Skeletal muscle cell (primary cell): ENCODE measurements at regions not wholly inside any gene's neighbourhood (a gene's known extent, or its start where the extent isn't known, plus 50 kb on each side); places are given as distances from the start of the nearest gene placed in this dataset.
"Not testable (repeated sequence)": the region's sequence is repeated elsewhere in the genome, so short reads cannot be mapped to it uniquely, and the experiment has no call there.

Experiments
- DNase-seq: peaks from one replicate; pipeline ENCODE4 v3.0.0-alpha.2; 2010; ENCODE audit warnings: low read depth
- H3K4me3 ChIP-seq: 2 replicates; pipeline ENCODE4 v1.5.1; 2011; ENCODE audit warnings: low read depth, mild to moderate bottlenecking, control low read depth, low read length, moderate library complexity

DNA sequence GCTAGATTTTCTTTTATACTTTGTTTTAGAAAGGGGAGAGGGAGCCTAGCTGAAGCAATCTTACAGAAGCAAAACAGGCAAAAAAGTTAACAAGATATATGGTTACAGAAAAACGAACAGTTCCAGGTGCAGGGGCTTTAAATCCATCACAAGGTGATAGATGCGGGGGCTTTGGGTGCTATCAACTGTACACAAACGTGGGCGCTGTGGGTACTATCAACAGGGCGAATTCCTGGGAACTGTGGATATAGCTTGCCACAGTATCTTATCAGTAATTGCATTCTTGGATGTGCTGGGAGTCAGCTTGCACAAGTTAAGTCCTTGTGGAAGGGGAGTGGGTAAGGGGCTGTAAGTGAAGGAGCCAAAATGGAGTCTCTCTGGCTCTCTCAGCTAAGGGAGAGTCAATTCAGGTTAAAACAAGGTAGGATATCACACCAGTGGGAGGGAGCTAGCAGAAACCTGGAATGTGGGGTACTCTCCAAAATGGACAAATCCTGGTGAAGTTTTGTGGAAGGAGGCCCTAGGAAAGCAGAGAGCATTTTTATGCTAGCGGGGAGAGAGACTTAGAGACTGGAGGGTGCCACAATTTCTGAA lies 325.8 kb upstream of the SPHKAP start:
- DNase-seq = no peak
- no peak overlapping the region for H3K4me3 ChIP-seq

DNA sequence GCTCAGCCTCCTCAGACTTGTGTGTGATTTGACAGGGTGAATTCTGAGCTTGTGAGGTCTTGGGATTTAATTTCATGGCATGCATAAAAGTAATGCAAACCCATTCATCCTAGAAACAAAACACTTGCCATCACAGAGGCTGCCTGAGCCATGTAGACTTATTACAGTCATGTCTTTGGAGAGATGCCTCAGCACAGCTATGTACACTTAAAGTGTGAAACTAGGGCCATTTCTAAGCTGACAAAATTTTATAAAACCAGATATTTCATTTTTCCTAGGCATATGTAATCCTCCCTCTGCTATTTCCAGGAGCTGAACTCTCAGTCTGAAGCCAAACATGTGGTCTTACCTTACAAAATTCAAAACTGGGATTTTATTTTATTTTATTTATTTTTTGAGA lies 322.2 kb upstream of the SPHKAP start:
- no peak overlapping the region for H3K4me3 ChIP-seq

DNA sequence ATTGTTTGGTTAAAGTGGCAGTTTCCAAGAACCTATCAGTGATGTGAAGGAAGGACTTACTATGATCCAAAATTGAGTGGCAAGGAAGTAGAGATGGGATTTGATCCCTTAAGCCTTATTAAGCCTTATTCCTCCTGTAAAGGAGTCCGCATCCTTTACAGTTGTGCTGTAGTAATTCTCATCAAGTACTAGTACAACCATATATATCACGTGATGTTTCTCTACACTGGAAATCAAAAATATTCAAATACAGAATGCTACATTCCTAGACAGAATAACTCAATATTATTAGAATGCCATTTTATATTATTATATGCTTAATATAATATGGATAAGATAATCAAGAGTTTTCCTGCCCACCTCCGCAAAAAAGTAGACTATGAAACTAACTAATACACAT lies 312.4 kb upstream of the SPHKAP start:
- H3K4me3 ChIP-seq = no peak overlapping the region
- DNase-seq = no peak

More for the DNA sequence above, 322.2 kb upstream of the SPHKAP start:
- no peak for DNase-seq

DNA sequence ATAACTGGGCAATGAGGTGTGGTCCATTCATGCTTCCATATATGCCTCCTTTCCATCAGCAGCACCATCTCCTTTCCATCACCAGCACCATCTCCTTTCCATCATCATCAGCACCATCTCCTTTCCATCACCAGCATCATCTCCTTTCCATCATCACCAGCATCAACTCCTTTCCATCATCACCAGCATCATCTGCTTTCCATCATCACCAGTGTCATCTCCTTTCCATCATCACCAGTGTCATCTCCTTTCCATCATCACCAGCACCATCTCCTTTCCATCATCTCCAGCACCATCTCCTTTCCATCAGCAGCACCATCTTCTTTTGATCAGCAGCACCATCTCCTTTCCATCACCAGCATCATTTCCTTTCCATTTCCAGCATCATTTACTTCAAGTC lies 297.5 kb upstream of the SPHKAP start:
- H3K4me3 ChIP-seq = no peak overlapping the region
- no peak for DNase-seq

DNA sequence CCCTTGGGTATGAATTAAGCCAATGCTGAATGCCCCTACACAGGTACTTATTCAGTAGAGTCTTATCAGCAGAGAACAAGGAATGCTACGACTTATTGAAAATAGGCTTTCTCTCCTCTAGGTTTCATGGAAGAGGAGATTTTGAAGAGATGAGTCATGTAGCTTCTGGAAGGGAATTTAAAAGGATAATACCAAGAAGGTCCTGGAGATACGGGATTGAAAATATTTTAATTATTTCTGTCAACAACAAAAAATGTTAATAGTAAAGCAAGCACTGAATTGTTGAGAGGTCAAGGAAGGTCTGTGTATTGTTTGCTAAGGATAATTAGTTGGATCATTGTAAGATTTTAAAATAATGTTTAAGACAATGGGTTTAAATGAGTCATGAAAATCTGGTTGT lies 293.0 kb upstream of the SPHKAP start:
- DNase-seq = no peak
- no peak overlapping the region for H3K4me3 ChIP-seq

- no peak for DNase-seq
- H3K4me3 ChIP-seq = no peak overlapping the region
Observed at GRCh38 chr2:228469721-228470120, 288.2 kb upstream of the SPHKAP start.

DNA sequence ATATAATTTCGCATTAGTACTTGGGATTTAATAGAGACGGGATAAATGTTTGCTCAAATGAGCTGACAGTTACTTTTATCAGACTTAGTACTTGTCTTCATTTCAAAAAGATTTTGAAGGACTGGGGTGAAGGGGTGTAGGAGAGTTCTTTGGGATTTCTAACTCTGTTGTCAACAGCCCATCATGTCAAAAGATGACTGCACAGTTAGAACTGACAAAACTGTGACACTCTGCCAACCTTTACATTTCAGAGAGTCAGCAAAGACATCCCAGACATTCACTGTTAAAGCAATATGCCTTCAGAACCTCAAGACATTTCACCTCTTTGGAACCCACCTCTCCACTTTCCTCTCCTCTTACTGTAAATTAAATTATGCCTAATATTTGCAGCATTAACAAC lies 285.4 kb upstream of the SPHKAP start:
- DNase-seq = no peak
- H3K4me3 ChIP-seq = no peak overlapping the region

- DNase-seq = no peak
- H3K4me3 ChIP-seq = no peak overlapping the region
Observed at GRCh38 chr2:228465408-228465807, 283.9 kb upstream of the SPHKAP start.

GRCh38 chr2:228458364-228458763 lies 276.9 kb upstream of the SPHKAP start:
- no peak overlapping the region for H3K4me3 ChIP-seq
- DNase-seq = no peak

DNA sequence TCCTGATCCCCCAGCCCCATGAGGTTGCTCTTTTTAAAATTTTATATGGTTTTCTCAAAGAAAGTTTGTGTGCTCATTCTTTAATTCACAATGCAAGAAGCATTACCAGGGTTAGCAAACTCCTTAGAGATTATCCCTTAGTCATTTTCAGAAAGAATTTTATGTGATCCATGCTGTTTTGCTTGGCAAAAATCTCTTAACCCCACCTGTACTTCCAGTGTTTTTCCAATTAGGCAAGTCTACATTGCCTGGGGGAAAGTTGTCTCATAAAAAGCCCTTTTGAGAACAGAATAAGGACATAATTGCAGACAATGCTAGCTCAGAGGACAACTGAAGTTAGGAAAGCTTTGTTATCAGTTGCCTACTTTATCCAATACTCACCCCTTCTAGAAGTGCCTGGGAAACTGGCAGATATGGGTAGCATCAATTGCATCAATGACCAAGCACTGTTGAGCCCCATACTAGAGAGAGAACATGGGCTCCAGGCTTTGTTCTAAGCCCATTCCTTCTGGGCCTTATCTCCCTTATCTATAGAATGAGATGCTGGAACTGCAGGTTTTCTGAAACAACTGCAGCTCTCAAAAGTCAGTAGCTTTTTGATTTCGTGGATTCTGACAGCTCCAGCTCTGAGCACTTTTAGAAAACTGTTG lies 265.9 kb upstream of the SPHKAP start:
- DNase-seq = no peak
- H3K4me3 ChIP-seq = no peak overlapping the region

DNA sequence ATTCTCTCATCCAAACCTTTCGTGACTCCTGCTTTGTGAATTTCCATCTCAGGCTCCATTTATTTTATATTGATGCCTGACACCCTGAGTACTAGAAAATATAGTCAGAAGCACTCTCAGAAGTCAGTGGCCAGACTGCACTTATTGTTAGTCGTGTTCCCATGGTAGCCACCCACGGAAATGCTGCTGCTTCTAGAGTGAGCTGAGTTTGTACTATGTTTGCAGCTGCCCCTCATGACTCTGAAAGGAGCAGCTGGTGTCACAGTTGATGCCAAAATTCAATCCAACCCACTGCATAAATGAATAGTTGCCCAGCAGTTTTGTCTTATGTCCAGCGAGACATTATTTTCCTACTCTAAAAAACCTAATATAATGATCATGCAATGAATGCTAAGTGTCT lies 265.2 kb upstream of the SPHKAP start:
- peak; percentile 35 for DNase-seq
- H3K4me3 ChIP-seq = no peak overlapping the region

DNA sequence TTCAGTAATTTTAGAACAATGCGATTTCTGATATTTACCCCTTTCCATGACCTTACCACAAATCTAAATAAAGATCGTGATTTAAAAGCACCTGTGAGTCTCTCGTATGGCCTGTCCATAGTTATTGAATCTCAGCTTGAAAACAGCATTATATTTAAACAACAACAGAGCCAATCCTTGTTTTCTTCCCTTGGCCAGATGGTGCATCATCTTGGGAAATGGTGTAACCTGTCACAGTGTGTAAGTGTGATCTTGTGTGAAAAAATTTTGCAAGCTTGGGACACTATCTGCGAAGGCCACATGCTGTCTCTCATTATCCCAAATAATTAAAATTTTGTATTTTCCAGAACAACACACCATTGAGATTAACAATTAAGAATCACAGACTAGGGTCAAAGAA lies 262.7 kb upstream of the SPHKAP start:
- no peak for DNase-seq
- H3K4me3 ChIP-seq = no peak overlapping the region

DNA sequence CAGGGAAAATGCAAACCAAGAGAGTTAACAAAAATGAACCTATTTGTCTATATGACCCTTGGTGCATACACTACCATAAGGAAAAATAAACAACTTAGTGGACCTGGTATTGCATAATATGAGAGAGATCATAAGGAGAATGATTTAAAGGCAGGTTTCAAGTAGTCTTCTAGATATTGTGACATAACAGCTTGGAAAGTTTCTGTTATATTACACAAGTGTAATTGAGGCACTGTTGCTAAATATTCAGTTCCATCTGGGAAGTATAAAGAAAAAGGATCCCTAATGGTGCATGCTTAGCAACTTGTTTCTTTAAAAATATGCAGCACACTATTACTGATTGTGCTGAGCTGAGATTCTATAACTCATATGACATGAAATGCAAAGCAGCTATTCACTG lies 252.2 kb upstream of the SPHKAP start:
- no peak overlapping the region for H3K4me3 ChIP-seq
- no peak for DNase-seq

DNA sequence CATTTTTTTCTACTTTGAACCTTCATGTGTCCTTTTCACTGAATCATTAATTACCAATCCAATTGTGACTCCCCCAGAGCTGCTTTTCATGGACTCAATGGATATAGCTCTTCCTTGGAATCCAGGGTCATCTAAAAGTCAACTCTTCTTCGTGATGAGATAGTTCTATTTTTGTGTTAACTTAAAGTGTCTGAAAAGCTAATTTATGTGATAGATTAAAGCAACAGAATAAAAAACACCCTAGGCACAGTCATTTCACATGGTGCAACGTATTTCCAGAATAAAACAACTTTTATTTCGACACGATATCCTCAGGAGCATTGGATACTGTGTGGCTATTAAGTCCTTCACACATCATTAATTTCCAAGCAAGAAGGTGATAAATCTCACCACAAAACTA lies 250.6 kb upstream of the SPHKAP start:
- DNase-seq = no peak

DNA sequence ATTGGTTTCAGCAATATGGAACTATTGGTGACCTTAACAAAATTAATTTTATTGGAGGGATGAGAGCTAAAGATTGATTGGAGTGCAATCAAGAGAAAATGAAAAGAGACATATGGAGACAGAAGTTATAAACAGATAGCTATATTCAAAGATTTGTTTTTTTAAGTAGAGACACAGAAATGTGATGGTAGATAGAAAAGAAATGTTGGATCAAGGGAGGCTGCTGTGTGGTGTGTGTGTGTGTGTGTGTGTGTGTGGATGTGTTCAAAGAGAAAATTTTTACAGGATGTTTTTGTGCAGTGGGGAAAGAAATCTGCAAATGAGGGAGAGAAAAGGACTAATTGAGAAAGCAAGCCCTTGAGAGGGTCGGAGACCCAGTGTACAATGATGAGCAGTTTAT lies 249.5 kb upstream of the SPHKAP start:
- no peak overlapping the region for H3K4me3 ChIP-seq

More for the DNA sequence above, 250.6 kb upstream of the SPHKAP start:
- no peak overlapping the region for H3K4me3 ChIP-seq

DNA sequence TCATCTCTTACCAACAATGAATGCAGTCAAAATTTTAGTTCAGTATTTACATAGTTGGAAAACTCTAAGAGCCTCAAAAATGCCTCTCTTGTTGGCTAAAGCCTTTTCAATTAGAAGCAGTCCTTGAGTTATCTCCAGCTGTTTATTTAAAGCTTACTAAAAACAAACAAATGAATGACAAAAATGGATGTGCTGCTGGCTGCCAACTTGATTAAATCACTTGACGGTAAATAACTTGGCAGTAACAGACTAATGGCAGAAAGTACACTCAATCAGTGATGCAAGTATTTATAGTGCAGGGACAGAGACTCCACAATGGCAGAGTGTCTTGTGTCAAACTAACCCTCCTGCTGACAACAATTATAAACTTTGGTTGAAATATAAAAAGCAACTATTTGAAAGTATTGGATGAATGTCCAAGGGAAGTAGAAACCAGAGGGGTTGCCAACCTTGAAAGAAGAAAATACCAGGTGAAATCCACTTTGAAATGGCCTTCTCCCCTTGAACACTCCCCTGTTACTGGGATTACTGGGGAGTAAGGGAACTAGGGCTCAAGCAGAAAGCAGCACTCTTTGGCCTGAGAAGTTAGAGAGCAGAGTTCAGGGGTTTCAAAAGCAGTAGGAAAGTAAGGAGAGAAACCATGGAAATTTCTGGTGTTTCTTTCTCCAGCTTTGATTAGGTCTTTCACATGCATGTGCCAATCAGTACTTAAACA lies 245.2 kb upstream of the SPHKAP start:
- no peak for DNase-seq
- H3K4me3 ChIP-seq = no peak overlapping the region

More for the DNA sequence above, 249.5 kb upstream of the SPHKAP start:
- no peak for DNase-seq

DNA sequence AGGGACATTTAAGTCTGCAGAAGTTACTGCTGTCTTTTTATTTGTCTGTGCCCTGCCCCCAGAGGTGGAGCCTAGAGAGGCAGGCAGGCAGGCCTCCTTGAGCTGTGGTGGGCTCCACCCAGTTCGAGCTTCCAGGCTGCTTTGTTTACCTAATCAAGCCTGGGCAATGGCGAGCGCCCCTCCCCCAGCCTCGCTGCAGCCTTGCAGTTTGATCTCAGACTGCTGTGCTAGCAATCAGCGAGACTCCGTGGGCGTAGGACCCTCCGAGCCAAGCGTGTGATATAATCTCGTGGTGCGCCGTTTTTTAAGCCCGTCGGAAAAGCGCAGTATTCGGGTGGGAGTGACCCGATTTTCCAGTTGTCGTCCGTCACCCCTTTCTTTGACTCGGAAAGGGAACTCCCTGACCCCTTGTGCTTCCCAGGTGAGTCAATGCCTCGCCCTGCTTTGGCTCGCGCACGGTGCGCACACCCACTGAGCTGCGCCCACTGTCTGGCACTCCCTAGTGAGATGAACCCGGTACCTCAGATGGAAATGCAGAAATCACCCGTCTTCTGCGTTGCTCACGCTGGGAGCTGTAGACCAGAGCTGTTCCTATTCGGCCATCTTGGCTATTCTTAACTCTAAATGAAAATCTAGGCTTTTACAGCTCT lies 244.0 kb upstream of the SPHKAP start:
- DNase-seq, H3K4me3 ChIP-seq: not testable (repeated sequence)

GRCh38 chr2:228417956-228418355 lies 236.5 kb upstream of the SPHKAP start:
- peak; percentile 2 for DNase-seq
- no peak overlapping the region for H3K4me3 ChIP-seq

- no peak for DNase-seq
- no peak overlapping the region for H3K4me3 ChIP-seq
Observed at GRCh38 chr2:228417526-228417925, 236.0 kb upstream of the SPHKAP start.

DNA sequence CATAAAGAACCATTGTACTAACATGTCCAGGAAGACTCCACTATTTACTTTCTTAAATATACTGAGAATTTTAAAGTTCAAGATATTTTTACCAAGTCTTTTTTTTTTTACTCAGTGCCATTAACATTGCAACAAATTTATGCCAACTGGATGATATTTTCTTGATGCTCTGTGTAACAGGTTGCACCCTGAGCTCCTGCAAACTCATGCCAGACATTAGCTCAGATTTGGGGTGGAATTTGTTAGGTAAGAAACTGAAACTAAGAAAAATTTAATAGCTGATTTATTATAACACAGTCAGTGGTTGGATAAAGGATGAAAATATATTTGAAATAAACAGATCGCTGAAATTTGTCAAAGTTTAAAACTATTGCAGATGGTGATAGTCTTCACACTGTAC lies 228.6 kb upstream of the SPHKAP start:
- no peak for DNase-seq
- no peak overlapping the region for H3K4me3 ChIP-seq
